ELF-1 (cell line): ENCODE measurements at regions not wholly inside any gene's neighbourhood (a gene's known extent, or its start where the extent isn't known, plus 50 kb on each side); places are given as distances from the start of the nearest gene placed in this dataset.

ENCODE experiments used
- DNase-seq: peaks from one replicate; pipeline ENCODE4 v3.0.0-alpha.2; 2016; ENCODE audit warnings: low read depth, low spot score

DNA sequence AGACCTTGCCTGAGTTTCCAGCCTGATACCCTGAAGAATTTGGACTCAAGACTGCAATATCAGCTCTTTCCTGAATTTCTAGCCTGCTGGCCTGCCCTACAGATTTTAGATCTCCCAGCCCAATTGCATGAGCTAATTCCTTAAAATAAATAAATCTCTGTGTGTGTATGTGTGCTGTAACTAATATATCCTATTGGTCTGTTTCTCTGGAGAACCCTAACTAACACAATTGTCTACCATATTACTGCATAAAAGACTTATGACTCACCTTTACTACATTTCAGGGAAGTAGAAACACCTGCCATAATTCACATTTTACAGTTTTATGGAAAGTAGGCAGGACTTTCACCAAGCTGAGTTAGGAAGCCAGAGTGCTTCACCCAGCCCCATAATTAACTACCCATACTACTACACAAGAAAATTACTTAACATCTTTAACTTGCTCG lies 90.7 kb upstream of the BEND6 start:
- no peak for DNase-seq

DNA sequence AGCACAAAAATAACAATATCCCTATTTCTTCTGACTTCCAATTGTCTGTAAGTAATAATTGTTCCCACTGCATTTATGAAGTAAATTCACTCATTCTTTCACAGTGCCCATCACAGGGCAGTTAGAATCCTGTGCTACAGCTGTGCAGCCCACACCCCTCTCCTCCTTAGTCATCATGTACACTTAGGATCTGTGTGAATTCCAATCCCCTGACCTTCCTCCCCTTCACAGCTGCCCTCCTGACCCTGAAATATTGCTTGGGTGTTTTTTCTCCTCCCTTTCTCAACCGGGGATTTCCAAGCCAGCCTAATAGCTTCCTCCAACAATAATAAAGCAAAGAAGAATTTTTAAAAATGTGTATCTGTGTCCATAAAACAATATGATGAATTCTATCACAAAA lies 91.5 kb upstream of the BEND6 start:
- DNase-seq, result no peak

DNA sequence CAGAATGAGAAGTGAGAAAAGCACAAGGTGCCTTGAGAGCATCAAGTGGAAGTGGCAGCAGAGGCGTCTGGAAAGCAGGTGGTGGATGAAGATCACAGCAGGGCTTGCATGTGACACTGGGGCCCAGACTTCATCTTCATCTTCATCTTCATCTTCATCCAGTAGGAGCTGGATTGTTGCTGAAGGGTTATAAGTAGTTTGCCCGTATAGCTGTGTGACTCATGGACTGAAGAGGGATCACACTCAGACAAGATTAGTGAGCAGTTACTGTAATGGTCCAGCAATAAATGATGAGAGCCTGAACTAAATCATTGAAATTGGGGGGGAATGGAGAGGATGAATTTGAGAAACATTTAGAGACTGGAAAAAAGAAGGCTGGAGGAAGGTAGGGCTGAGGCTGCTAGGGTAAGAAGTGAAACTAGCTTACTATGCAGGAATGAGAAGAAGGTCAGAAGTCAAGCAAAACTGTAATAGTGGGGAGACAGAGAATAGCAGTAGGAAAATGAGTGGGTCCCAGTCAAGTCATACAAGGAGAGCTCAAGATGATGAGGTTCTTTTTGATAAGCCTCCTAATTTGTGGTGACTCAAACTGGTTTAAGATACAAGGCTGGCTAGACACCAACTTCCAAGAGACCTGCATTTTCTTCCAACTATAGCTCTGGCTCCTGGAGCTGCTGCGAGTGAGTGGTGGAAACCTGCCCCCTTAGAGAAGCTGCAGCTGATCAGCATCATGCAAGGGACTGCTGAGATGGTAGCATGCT lies 92.3 kb upstream of the BEND6 start:
- no peak for DNase-seq

DNA sequence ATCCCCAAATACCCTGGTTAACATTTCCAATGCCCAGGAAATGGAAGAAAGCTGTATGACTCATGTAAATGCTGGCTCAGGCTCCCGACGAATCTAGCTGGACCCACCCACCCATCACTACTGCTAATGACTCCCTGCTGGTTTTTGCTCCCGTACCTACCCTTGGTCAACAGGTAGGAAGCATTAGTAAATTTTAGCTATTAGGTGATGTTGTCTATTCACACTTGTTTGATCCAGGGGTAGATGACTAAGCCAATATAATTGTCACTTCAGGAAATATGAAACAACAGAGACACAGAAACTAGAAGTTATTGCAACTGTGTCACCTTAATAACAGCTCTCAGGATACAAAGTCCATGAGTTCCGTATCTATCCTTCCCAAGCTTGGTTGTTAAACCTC lies 94.4 kb upstream of the BEND6 start:
- DNase-seq, result no peak

GRCh38 chr6:56856036-56856580 lies 98.8 kb upstream of the BEND6 start:
- DNase-seq, result no peak

DNA sequence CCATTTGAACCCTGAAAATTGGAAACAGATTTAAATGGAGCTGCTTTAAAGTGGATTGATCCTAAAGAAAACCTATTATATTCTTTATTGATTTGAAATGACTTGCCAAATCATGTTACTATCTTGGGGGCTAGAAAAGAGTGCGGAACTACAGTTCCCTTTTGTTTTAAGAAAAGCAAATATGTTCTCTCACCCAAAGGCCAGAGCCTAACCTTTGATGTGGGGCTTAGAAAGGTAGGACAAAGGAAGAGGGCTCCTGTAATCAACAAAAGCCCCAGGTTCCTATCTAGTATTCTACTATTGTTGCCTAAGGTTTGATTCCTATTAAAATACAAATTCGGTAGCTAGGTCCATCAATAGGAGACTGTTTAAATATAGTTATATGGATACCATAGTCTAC lies 100.8 kb upstream of the BEND6 start:
- no peak for DNase-seq

GRCh38 chr6:56853541-56853940 lies 101.4 kb upstream of the BEND6 start:
- no peak for DNase-seq

DNA sequence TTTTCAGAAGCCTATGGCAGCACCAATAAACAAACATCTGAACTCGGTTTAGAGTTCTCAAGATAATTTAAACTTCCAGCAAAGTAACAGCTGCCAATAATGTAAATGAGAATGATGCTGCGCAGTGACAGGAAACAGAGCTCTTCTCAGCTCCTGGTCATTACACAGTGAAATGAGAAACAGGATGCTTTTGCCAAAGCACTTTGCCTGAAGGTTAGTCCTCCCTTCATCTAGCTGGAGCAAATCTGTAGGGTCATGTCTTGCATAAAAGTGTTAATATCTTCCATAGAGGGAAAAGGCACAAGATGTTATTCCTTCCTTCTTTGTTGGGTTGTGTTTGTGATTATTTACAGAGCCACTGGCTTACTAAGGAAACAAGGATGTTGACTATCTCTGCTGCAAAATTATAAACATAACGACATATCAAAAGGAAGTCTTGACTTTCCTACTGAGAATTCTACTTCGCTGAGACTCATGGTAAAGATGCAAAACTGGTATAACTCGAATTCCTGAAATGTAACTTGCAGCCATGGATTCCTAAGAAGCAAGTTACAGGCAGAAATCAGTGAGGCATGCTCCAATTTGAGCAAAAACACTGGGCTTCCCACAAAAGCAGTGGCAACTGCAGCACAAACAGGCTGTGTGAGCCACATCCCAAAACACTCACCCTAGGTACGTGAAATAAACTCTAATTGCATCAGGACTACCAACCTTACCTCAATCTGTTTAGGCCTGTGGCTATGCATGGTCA lies 102.5 kb upstream of the BEND6 start:
- DNase-seq, result peak; percentile 20

DNA sequence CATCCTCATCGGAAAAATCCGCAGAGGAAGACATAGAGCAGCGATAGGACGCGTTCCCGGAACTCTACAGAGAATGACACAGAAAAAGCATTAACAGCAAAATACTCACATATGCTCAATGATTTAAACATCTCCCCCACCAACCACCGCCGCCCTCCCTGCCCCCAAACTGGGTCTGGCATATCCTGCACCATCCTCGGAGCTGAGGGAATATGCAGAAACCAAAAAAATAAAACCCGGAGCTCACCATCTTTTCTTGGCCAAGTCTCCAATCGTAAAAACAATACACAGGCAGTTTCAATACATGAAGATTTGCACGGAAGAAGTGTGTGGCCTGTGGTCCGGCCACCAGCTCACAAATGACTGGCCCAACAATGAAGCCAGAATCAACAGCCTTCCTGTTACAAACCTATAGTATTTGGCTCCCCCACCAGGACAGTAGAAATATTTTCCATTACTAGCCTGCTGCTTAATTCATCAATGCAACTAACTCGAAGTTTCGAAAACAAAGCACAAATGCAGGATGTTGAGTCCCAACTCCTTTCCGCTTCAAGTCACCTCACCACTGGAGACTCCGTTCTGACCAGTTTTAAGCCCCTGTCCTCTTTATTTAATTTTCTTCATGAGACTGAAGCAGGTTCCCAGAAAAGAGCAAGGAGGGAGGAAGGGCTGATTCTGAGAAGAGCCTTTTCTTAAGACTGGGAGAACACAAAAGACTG lies 103.2 kb upstream of the BEND6 start:
- peak; percentile 76 for DNase-seq

- DNase-seq, result peak; percentile 46
These were observed 103.8 kb upstream of the BEND6 start for GRCh38 chr6:56851074-56851473.

GRCh38 chr6:56850626-56851025 lies 104.3 kb upstream of the BEND6 start:
- no peak for DNase-seq

GRCh38 chr6:56849896-56850295 lies 105.0 kb upstream of the BEND6 start:
- peak; percentile 69 for DNase-seq

- DNase-seq, result no peak
These were observed 106.8 kb upstream of the BEND6 start for GRCh38 chr6:56848105-56848504.

DNA sequence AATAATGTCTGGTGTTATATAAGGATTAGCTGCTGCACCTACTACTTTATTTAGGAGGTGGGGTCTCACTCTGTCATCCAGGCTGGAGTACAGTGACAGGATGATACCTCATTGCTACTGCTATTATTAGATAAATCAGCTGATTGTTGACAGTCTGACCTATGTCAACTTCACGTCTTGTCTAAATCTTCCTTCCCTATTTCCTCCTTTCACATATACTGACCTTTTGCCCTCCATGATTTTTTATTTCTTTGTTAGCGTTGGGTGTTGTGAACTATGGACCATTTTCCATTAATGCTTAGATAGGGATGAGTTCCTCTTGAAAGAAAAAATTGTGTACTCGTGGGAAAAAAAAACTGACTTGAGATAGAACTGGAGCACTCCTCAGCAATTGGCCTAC lies 109.9 kb upstream of the BEND6 start:
- DNase-seq, result no peak

GRCh38 chr6:56843476-56844349 lies 111.2 kb upstream of the BEND6 start:
- DNase-seq, result peak; percentile 95

DNA sequence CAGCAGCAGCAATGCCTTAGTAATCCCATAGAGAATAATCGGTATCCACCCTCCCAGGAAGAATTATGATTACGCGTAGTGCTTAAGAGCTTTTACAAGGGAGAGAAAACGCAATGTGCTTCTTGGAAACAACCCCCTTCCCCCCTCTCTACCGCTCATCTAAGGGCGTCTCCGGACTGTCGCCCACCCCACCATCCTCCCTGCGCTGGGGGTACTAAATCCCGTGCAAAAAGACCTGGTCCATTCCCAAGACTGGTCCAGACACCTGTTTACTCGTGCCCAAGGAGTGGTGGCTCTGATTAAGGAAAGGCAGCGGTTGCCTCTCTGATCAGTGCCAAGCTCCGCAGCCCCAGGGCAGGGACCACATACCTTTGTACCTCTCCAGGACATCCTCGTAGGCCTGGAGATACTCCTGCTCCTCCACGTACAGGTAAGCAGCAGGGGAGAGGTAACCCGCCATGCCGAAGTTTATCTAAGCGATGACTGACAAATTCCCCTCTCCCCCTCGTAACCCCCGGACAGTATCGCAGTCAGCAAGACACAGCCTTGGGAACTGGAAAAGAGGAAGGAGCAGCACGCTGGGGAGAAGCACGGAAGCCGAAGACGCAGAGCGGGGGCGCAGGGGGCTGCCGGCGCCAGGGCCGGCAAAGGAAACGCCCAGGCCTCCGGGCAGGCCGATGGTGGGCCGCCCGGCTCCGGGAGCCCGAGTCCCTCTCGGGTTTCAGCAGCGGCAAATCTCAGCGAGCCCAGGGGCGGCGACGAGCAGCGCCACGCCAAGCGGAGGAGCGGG lies 112.0 kb upstream of the BEND6 start:
- DNase-seq, result peak; percentile 84

- DNase-seq, result no peak
These were observed 113.2 kb upstream of the BEND6 start for GRCh38 chr6:56841751-56842150.

DNA sequence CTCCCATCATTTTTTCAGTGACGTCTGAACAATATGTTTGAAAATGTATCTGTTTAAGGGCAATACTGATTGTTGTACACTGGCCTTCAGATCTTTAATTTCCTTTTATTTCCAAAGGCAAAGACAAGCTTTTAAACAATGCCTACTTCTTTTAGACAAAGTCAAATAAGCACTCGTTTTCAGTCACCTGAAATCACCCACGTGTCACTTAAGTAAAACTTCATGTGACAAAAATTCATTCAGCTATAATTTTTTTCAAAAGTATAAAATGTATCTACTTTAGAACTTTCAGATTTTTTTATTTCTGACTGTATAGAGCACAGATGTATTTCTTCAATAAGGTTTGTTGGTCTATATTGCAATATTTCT lies 113.5 kb upstream of the BEND6 start:
- no peak for DNase-seq

GRCh38 chr6:56840467-56841380 lies 114.2 kb upstream of the BEND6 start:
- DNase-seq, result no peak
